ENCODE measurements at regions not wholly inside any gene's neighbourhood (a gene's known extent, or its start where the extent isn't known, plus 50 kb on each side); places are given as distances from the start of the nearest gene placed in this dataset.
"Not testable (repeated sequence)": the region's sequence is repeated elsewhere in the genome, so short reads cannot be mapped to it uniquely, and the experiment has no call there.

DNA sequence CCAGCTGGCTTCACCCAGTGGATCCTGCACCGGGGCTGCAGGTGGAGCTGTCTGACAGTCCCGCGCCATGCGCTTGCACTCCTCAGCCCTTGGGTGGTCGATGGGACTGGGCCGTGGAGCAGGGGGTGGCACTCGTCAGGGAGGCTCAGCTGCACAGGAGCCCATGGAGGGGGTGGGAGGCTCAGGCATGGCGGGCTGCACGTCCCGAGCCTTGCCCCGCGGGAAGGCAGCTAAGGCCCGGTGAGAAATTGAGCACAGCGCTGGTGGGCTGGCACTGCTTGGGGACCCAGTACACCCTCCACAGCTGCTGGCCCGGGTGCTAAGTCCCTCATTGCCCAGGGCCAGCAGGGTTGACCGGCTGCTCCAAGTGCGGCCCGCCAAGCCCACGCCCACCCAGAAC is 97.0 kb upstream of the GPR6 start:
- not testable (repeated sequence) for TF ChIP-seq CTCF, POLR2A (IDR thresholded peaks at IDR 0.05)
